ACHN (cell line): ENCODE measurements at regions not wholly inside any gene's neighbourhood (a gene's known extent, or its start where the extent isn't known, plus 50 kb on each side); places are given as distances from the start of the nearest gene placed in this dataset.
"Not testable (repeated sequence)": the region's sequence is repeated elsewhere in the genome, so short reads cannot be mapped to it uniquely, and the experiment has no call there.

ENCODE experiments used
- DNase-seq: peaks from one replicate; pipeline ENCODE4 v3.0.0-alpha.2; 2015
- in situ Hi-C: cut with HindIII; loops from 2 replicates; pipeline ENCODE4 v1.10.0; 2017; ENCODE audit warnings: low sequenced_read_pairs, low pct_ligation_motif_present, low pct_unique_long_range_greater_than_20kb

DNA sequence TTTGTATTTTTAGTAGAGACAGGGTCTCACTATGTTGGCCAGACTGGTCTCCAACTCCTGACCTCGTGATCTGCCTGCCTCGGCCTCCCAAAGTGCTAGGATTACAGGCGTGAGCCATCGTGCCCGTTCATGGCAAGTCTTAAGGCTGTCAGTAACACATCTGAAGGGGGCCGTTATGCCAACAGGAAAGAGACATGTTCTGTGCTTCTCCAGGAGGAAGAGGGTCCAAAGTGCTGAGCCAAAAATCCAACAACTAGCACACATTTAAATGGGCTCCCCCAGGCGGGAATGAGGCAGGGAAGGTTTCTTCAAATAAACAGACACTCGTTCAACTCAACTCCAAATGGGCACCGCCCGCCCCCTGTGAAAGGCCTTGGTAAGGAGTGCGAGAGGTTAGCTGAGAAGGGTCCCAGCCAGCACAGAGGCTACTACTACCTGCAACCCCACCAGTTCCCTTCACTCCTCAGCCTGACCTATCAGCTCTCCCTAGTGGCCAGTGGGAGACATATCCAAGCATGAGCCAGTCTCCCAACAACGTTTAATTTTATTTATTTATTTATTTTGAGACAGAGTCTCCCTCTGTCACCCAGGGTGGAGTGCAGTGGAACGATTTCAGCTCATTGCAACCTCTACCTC is 84.1 kb upstream of the DMRT1 start:
- in situ Hi-C loops: loop anchor here (25.0 kb wide), 1 partner anchor 145 kb away; no protein-coding TSS in a partner anchor
- DNase-seq: peak; percentile 67

DNA sequence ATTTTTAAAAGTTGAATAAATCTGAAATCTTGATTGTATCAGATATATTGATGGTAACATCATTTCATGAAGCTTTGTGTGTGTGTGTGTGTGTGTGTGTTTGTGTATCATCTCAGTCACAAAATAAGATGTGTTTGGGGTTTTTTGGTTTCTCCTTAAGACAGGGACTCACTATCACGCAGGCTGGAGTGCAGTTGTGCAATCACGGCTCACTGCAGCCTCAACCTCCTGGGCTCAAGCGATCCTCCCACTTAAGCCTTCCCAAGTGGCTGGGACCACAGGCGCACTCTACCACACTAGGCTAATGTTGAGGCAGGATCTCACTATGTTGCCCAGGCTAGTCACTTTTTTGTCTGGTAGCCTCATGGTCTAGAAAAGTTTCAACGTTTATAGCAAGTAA is 83.4 kb upstream of the DMRT1 start:
- in situ Hi-C loops: loop anchor here (25.0 kb wide), 1 partner anchor 146 kb away; no protein-coding TSS in a partner anchor
- DNase-seq: no peak

DNA sequence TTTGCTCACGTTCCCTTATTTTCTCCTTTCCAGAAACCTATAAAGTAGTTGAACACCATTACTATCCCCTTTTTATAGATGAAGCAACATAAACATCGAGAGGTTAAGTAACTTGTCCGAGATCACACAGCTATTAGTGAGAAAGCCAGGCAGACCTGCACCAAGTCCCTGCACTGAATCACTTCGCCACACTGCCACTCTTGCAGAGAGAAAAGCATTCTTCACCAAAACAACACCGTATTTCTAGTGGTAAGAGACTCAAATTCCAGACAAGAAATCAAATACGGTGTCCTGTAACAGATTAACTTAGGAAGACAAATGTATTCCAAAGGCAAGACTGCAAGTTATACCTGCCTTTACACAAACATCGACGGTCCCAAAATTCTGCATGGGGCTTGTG is 82.0 kb upstream of the DMRT1 start:
- DNase-seq: no peak
- in situ Hi-C loops: loop anchor here (25.0 kb wide), 1 partner anchor 147 kb away; no protein-coding TSS in a partner anchor

DNA sequence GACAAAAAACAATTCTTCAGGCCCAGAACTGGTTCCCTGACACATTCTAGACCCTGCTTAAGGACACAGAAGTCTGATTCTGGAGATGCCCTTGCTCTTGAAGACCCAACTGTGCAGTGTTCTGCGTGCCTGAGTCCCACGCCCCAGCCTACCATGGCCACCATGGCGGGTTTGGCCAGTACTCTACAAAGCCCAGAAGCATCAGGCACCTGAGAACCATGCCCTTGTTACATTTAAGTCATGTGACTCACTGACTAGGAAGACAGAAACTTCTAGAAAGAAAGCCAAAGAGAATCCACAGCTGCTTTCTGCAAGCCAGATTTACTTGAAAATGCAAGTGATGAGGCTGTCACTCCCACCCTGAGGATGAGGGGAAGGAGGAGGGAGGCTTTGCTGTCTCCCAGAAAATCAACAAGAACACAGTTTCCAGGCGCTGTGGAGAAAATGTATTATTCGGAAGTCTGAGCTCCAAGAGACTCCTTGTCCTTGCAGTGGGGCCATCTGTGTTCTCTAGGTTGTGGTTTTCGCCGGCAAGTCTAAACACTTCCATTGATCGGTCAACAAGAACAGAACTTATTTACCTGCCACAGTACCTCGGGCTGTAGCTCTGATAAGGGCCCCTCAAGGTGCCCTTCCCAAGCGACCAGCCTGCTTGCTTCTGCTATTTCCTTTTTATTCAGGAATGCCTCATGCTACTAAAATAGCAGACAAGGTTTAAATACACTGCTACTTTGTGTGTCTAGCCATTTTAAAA is 81.3 kb upstream of the DMRT1 start:
- in situ Hi-C loops: loop anchor here (25.0 kb wide), 1 partner anchor 148 kb away; no protein-coding TSS in a partner anchor
- DNase-seq: no peak

DNA sequence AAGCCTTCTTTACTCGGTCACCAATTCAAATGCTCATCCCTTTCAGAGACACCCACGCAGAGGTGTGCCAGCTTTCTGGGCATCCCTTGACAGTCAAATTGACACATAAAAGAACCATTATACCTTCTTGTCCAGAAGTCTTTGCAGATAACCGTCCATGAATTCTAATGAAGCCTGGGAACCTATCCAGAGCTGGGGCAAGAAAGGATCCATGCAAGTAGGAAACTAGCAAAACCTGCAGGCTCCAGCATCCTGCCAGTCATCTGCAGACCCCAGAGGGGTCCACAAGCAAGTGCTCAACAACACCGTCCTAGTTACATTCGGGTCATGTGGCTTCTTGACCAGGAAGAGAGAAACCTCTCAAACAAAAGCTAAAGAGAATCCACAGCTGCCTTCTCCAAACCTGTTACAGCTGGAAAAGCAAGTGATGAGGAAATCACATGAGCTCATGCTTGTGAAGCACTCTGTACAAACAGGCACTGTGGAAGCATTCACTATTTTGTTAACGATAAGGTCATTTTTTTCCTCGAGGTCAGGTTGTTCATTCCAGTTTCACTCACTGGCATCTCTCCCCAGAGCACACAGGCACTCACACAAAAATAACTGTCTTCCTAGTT is 80.2 kb upstream of the DMRT1 start:
- DNase-seq: no peak
- in situ Hi-C loops: loop anchor here (25.0 kb wide), 1 partner anchor 149 kb away; no protein-coding TSS in a partner anchor

DNA sequence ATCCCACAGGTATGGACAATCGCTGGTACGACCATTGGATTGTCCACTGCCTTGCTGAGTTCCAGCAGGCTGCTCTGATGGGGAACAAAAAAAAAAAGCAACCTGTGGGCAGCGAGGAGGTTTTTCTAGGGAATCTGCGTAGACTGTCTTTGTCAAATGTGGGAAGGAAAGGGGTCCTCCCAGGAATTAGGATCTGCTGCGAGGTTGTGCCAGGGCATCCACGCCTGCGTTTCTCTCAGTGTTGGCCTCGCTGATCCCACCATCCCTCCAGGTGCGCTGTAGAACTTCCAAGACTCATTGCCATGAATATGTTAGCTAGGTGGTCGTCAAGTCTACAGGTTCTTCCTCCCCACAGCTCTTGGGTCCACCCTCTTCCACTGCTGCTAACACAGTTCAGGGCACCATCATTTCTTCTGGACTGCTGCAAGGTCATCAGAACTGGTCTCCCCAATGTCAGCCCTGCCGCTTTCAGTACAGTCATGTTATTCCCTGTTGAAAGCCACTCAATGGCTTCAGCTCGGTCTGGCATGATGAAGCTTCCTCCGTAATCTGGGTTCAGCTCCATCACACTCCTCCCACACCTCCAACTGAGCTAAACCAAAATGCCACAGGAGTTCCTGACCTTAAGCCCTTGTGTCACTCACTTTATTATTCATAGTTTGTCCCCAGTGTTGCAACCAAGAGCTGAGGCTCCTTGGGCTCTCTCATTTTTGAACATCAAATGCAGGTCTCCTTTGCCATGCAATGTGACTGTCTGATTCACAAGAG is 79.5 kb upstream of the DMRT1 start:
- in situ Hi-C loops: loop anchor here (25.0 kb wide), 1 partner anchor 150 kb away; no protein-coding TSS in a partner anchor
- no peak for DNase-seq

DNA sequence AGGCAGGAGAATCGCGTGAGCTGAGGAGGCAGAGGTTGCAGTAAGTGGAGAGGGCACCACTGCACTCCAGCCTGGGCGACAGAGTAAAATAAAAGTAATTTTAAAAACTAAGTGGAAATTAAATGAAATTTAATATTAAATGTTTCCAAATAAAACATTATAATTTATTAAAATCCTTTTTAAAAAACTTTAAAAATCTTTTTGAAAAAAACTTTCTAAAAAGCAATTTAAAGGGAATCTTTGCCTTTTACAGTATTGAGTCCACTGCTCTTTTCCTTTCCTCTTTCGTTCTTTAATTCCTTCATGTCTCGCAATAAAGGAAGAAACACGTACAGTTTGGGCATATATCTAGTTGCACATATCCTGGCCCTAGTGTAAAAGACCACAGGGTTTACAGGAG is 77.8 kb upstream of the DMRT1 start:
- in situ Hi-C loops: loop anchor here (25.0 kb wide), 1 partner anchor 151 kb away; no protein-coding TSS in a partner anchor
- DNase-seq: no peak

DNA sequence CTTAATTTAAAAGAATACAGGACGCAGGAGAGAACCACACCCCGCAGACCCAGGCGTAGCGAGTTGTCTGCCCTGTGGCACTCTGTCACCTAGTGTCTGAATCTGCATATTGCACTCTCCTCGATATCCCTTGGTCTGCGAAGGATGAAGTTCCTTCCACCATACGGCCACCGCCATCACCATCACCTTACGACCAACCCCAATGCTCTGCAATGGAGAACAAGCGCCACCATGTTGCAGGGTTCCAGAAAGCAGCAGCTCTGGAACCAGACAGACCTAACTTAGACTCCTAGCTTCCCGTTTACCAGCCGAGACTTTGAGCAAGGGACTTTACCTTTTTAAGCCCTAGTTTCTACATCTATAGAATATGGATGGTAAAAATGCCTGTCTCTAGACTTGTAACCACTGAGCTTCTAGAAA is 77.4 kb upstream of the DMRT1 start:
- DNase-seq: peak; percentile 90
- in situ Hi-C loops: loop anchor here (25.0 kb wide), 1 partner anchor 152 kb away; no protein-coding TSS in a partner anchor

DNA sequence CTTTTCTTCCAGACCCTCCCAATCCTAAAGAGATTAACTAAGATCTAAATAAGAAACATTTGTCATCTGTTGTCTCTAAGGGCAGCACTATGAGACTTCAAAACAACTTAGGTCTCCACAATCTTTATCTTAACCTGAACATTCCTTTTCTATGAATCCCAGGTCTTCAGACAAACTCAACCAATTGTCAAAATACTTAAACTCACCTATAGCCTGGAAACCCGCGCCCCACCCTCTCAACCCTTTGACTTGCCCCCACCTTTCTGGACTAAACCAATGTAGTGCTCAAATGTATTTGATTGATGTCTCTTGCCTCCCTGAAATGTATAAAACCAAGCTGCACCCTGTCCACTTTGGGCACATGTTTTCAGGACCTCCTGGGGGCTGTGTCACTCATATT is 76.5 kb upstream of the DMRT1 start:
- no peak for DNase-seq
- in situ Hi-C loops: loop anchor here (25.0 kb wide), 1 partner anchor 153 kb away; no protein-coding TSS in a partner anchor

DNA sequence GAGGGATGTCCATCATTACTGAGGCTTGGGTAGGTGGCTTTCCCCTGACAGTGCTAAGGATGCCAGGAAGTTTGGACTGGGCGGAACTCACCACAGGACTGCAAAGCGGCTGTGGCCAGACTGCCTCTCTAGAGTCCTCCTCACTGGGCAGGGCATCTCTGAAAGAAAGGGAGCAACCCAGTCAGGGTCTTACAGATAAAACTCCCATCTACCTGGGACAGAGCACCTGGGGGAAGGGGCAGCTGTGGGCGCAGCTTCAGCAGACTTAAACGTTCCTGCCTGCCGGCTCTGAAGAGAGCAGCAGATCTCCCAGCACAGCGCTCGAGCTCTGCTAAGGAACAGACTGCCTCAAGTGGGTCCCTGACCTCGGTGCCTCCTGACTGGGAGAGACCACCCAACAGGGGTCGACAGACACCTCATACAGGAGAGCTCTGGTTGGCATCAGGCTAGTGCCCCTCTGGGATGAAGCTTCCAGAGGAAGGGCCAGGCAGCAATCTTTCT is 74.4 kb upstream of the DMRT1 start:
- in situ Hi-C loops: loop anchor here (25.0 kb wide), 1 partner anchor 155 kb away; no protein-coding TSS in a partner anchor
- DNase-seq: not testable (repeated sequence)

DNA sequence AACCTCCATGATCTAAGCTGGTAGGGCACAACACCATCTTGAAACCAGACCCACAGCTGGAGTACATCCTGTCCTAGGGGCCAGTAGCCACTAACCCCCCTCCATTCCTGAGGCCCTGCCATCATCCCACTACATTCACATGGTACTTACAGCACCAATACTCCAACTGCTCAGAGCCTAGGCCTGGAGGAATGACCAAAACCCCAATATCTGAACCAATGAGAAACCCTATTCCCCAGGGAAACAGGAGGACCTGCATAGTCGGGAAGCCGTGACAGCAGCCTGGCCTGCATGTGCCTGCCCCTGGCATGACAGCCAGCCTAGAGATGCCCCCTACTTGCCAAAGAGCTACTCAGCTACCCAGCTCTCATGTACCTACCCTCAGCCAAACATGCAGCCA is 65.4 kb upstream of the DMRT1 start:
- DNase-seq: no peak
- in situ Hi-C loops: no loop called here

DNA sequence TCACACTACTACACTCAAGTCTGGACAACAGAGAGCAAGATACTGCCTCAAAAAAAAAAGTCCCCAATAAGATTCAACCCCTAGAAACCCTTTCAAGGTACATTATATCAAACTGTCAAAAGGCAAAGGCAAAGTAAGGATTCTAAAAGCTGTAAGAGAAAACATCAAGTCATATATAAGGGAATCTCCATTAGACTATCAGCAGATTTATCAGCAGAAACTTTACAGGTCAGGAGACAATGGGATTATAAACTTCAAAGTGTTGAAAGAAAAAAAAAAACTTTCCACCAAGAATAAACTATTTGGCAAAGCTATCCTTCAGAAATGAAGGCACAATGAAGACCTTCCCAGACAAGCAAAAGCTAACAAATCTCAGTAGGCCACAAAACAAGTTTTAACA is 63.5 kb upstream of the DMRT1 start:
- in situ Hi-C loops: no loop called here

DNA sequence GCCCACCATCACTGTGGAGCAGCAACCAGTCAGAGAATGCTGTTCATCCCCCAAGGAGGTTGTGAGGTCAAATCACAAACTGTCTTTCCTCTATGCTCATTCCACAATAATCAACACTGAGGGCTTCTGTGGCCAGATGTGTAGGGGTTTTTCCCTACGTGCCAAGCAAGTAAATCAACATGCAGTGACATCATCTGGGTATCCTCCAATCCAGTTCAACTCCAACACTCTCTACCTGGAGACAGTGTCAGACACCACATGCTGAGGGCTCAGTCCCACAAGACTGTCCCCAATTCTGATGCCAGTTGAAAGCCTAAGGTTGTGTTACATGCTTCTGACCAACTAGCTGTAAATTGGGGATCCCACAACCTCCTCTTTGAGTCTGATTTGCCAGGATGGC is 57.3 kb upstream of the DMRT1 start:
- in situ Hi-C loops: no loop called here
- DNase-seq: no peak

More for the DNA sequence above, 63.5 kb upstream of the DMRT1 start:
- no peak for DNase-seq

DNA sequence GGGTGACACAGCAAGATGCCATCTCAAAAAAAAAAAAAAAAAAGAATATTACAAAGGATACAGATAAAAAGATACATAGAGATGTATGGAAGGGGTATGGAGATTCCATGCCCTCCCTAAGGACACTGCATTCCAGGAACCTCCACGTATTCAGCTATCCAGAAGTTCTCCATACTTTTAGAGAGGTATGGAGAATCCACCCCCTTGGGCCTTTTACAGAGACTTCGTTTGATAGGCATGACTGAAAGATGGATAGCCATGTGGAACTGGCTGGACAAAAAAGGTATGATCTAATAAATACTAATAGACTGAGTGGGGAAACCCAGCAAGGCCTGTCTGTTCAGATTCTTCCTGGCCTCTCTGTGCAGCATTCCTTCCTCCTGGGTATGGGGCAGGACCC is 56.6 kb upstream of the DMRT1 start:
- DNase-seq: no peak
- in situ Hi-C loops: no loop called here

DNA sequence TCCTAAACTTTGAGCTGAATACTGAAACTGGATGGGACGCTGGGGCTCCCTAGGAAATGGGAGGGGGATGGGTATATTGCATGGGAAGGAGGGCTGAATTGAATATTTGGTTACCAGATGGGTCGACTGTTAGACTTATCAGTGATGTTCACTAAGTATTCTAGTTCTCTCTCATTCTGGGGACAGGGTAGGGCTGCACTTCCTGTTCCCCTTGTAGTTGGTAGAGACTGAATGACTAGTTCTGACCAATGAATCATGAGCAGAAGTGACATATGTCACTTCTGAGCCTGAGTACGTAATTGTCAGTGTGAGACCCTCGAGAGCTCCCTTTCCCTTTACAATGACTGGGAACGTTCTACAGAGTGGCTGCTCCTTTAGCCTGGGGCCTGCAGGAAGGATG is 55.5 kb upstream of the DMRT1 start:
- in situ Hi-C loops: no loop called here
- no peak for DNase-seq

DNA sequence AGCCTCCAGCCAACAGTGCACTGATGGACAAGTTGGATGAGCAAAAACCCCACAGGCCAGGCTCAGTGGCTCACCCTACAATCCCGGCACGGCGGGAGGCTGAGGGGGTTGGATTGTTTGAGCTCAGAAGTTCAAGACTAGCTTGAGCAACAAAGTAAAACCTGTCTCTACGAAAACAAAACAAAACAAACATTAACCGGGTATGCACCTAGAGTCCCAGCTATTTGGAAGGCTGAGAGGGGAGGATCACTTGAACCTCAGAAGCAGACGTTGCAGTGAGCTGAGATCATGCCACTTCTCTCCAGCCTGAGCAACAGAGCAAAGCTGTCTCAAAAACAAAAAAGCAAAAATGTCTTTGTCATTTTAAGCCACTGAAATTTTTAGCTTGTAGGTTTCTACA is 55.1 kb upstream of the DMRT1 start:
- no peak for DNase-seq

DNA sequence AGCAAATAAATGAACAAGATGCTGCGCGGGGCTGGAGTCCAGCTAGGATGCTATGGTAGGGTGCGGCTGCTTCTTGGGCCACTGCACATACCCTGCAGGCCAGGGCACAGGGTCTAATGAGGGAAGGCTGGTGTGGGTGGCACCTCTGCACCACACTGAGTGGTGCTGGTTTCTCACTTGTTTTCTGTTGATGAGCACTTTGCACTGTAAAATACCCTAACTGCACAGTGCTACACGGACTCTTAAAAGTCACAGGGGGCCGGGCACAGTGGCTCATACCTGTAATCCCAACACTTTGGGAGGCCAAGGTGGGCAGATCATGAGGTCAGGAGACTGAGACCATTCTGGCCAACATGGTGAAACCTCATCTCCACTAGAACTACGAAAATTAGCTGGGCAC is 52.7 kb upstream of the DMRT1 start:
- in situ Hi-C loops: no loop called here
- DNase-seq: no peak

More for the DNA sequence above, 55.1 kb upstream of the DMRT1 start:
- in situ Hi-C loops: no loop called here
